ENCODE measurements at regions not wholly inside any gene's neighbourhood (a gene's known extent, or its start where the extent isn't known, plus 50 kb on each side); places are given as distances from the start of the nearest gene placed in this dataset.

DNA sequence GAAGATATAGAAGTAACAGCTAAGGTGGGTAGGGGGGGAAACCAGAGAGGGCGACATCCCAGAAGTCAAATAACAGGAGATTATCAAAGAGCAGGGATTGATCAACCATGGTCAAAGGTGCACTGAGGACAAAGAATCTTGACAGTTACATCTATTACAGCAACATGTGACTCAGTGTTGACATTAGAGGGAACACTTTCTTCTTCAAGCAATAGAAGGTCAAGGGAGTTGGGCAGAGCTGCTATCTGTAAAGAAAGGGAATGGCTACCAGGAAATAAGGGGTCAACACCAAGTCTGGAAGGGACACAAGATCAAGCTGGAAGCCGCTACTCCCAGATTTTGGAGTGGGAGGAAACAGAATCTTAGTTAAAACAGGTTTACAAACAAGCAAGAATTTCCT, 611.0 kb downstream of the TSN start:
- TF ChIP-seq, protein P1, sequence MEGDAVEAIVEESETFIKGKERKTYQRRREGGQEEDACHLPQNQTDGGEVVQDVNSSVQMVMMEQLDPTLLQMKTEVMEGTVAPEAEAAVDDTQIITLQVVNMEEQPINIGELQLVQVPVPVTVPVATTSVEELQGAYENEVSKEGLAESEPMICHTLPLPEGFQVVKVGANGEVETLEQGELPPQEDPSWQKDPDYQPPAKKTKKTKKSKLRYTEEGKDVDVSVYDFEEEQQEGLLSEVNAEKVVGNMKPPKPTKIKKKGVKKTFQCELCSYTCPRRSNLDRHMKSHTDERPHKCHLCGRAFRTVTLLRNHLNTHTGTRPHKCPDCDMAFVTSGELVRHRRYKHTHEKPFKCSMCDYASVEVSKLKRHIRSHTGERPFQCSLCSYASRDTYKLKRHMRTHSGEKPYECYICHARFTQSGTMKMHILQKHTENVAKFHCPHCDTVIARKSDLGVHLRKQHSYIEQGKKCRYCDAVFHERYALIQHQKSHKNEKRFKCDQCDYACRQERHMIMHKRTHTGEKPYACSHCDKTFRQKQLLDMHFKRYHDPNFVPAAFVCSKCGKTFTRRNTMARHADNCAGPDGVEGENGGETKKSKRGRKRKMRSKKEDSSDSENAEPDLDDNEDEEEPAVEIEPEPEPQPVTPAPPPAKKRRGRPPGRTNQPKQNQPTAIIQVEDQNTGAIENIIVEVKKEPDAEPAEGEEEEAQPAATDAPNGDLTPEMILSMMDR (IDR thresholded peaks at IDR 0.05) = no peak
- TF ChIP-seq EZH2 (IDR thresholded peaks at IDR 0.05; ENCODE audit: borderline replicate concordance, insufficient read depth, low read depth, low read length, poor library complexity, severe bottlenecking) = no peak
